ENCODE measurements at regions not wholly inside any gene's neighbourhood (a gene's known extent, or its start where the extent isn't known, plus 50 kb on each side); places are given as distances from the start of the nearest gene placed in this dataset.

DNA sequence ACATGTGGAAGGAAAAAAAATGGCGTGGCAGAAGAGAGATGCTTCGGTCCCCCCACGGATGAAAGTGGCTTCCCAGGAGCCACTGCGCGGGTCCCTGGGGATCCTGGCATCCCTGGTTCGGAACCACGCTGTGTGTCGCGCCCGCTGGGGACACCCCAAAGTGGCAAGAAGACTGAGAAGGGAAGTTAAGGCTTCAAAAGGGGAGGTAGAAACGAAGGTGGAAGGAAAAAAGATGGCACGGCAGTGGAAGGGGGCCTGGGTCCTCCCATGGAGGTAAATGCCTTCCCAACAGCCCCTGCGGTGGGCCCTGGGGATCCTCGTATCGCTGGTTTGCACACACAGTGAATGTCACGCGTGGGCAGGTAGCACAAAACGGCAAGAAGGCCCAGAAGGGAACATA lies 281.7 kb downstream of the ALG10 start:
- TF ChIP-seq CTCF (IDR thresholded peaks at IDR 0.05): no peak
- TF ChIP-seq POLR2A (IDR thresholded peaks at IDR 0.05; ENCODE audit: low read depth): no peak
- TF ChIP-seq POLR2AphosphoS5 (IDR thresholded peaks at IDR 0.05): no peak
